ENCODE measurements at regions not wholly inside any gene's neighbourhood (a gene's known extent, or its start where the extent isn't known, plus 50 kb on each side); places are given as distances from the start of the nearest gene placed in this dataset.

- WGBS (ENCODE audit: low lambda C conversion rate): 63% methylated on average over 7 of the region's 7 CpGs
- no peaks in the 10 kb centered on the region for H3K79me2 ChIP-seq (ENCODE audit: insufficient read depth, low read length)
- ATAC-seq (no peak), FAIRE-seq (no peak), DNase-seq (ENCODE audit: low spot score) (no peak)
- in situ Hi-C loops (cut with HindIII; ENCODE audit: extremely low pct_ligation_motif_present, low pct_unique_long_range_greater_than_20kb) (no loop called here), intact Hi-C loops (cut with micrococcal nuclease; ENCODE audit: unreplicated experiment) (no loop called here)
- H3K27ac ChIP-seq (ENCODE audit: extremely low read length, insufficient read depth, low read length): no peak overlapping the region
- no TSS peak for BruUV-seq (replicated peaks)
- CTCF ChIA-PET (ENCODE audit: low intra/inter-chr PET ratio, low total read pairs): no interaction called here
- H2AFZ ChIP-seq (ENCODE audit: low read length): no peak overlapping the region
- H3K4me3 ChIP-seq (replicated peaks in 1 of 3; ENCODE audit: insufficient read depth in 1 of 3, low read depth in 2 of 3, low read length in 3 of 3): no peak overlapping the region
- H4K20me1 ChIP-seq (ENCODE audit: insufficient read depth, low read length): no peaks in the 10 kb centered on the region
- TF ChIP-seq MTERF4 (CRISPR knock-in tag; IDR thresholded peaks at IDR 0.05) (no peak), CAMTA2 (CRISPR knock-in tag; IDR thresholded peaks at IDR 0.05; ENCODE audit: borderline replicate concordance) (no peak), MED8 (CRISPR knock-in tag; IDR thresholded peaks at IDR 0.05; ENCODE audit: insufficient replicate concordance) (no peak), ZNF775 (CRISPR knock-in tag; IDR thresholded peaks at IDR 0.05; ENCODE audit: borderline replicate concordance) (no peak), GTF3A (CRISPR knock-in tag; conservative IDR thresholded peaks at IDR 0.05) (no peak), IRF2 (CRISPR knock-in tag; IDR thresholded peaks at IDR 0.05) (no peak)
- no peaks in the 10 kb centered on the region for H3K27me3 ChIP-seq (ENCODE audit: control insufficient read depth in 1 of 2, insufficient read depth in 2 of 2, low read length in 2 of 2)
- H3K4me1 ChIP-seq (ENCODE audit: insufficient read depth, low read length): peaks cover 17% of the 10 kb centered on the region
- no peak overlapping the region for H3K9ac ChIP-seq (ENCODE audit: insufficient read depth, low read depth, low read length)
- no peaks in the 10 kb centered on the region for H3K36me3 ChIP-seq (replicated peaks in 1 of 2; ENCODE audit: control insufficient read depth in 1 of 2, insufficient read depth in 2 of 2, low read length in 2 of 2)
- no peak overlapping the region for H3K4me2 ChIP-seq (ENCODE audit: low read depth, low read length)
- peaks cover 14% of the 10 kb centered on the region for H3K9me3 ChIP-seq (ENCODE audit: low read length)
- POLR2A ChIA-PET: no interaction called here
Measured at GRCh38 chr7:36777062-36777461, 52.8 kb upstream of the AOAH start.

- Histone ChIP-seq H3K27ac (ENCODE audit: extremely low read length, insufficient read depth, low read length) (no peak overlapping the region), H3K79me2 (ENCODE audit: insufficient read depth, low read length) (no peaks in the 10 kb centered on the region), H4K20me1 (ENCODE audit: insufficient read depth, low read length) (no peaks in the 10 kb centered on the region), H3K27me3 (ENCODE audit: control insufficient read depth in 1 of 2, insufficient read depth in 2 of 2, low read length in 2 of 2) (no peaks in the 10 kb centered on the region), H3K36me3 (replicated peaks in 1 of 2; ENCODE audit: control insufficient read depth in 1 of 2, insufficient read depth in 2 of 2, low read length in 2 of 2) (no peaks in the 10 kb centered on the region), H3K4me2 (ENCODE audit: low read depth, low read length) (no peak overlapping the region), H3K9ac (ENCODE audit: insufficient read depth, low read depth, low read length) (no peak overlapping the region), H3K4me3 (replicated peaks in 1 of 3; ENCODE audit: insufficient read depth in 1 of 3, low read depth in 2 of 3, low read length in 3 of 3) (no peak overlapping the region), H3K9me3 (ENCODE audit: low read length) (peaks cover 4% of the 10 kb centered on the region), H2AFZ (ENCODE audit: low read length) (no peak overlapping the region), H3K4me1 (ENCODE audit: insufficient read depth, low read length) (peaks cover 3% of the 10 kb centered on the region)
- BruUV-seq (replicated peaks): no TSS peak
- 83% methylated on average over 1 of the region's 1 CpG for WGBS (ENCODE audit: low lambda C conversion rate)
- FAIRE-seq (no peak), ATAC-seq (no peak), DNase-seq (ENCODE audit: low spot score) (no peak)
- ChIA-PET CTCF (ENCODE audit: low intra/inter-chr PET ratio, low total read pairs) (no interaction called here), POLR2A (no interaction called here)
- in situ Hi-C loops (cut with HindIII; ENCODE audit: extremely low pct_ligation_motif_present, low pct_unique_long_range_greater_than_20kb) (no loop called here), intact Hi-C loops (cut with micrococcal nuclease; ENCODE audit: unreplicated experiment) (no loop called here)
- TF ChIP-seq, protein P1, sequence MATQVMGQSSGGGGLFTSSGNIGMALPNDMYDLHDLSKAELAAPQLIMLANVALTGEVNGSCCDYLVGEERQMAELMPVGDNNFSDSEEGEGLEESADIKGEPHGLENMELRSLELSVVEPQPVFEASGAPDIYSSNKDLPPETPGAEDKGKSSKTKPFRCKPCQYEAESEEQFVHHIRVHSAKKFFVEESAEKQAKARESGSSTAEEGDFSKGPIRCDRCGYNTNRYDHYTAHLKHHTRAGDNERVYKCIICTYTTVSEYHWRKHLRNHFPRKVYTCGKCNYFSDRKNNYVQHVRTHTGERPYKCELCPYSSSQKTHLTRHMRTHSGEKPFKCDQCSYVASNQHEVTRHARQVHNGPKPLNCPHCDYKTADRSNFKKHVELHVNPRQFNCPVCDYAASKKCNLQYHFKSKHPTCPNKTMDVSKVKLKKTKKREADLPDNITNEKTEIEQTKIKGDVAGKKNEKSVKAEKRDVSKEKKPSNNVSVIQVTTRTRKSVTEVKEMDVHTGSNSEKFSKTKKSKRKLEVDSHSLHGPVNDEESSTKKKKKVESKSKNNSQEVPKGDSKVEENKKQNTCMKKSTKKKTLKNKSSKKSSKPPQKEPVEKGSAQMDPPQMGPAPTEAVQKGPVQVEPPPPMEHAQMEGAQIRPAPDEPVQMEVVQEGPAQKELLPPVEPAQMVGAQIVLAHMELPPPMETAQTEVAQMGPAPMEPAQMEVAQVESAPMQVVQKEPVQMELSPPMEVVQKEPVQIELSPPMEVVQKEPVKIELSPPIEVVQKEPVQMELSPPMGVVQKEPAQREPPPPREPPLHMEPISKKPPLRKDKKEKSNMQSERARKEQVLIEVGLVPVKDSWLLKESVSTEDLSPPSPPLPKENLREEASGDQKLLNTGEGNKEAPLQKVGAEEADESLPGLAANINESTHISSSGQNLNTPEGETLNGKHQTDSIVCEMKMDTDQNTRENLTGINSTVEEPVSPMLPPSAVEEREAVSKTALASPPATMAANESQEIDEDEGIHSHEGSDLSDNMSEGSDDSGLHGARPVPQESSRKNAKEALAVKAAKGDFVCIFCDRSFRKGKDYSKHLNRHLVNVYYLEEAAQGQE (IDR thresholded peaks at IDR 0.05; ENCODE audit: borderline replicate concordance in 1 of 2, low read depth in 1 of 2, low read length in 2 of 2): no peak
- TF ChIP-seq ZFP37 (CRISPR knock-in tag; IDR thresholded peaks at IDR 0.05; ENCODE audit: borderline replicate concordance) (no peak), ZNF292 (CRISPR knock-in tag; IDR thresholded peaks at IDR 0.05; ENCODE audit: borderline replicate concordance, low read depth) (no peak), ZNF264 (CRISPR knock-in tag; IDR thresholded peaks at IDR 0.05) (no peak), ZNF235 (CRISPR knock-in tag; IDR thresholded peaks at IDR 0.05; ENCODE audit: borderline replicate concordance) (no peak), SIN3B (IDR thresholded peaks at IDR 0.05; ENCODE audit: low read length) (no peak), SOX13 (IDR thresholded peaks at IDR 0.05) (no peak), SOX13 (CRISPR knock-in tag; conservative IDR thresholded peaks at IDR 0.05 in 1 of 2, IDR thresholded peaks at IDR 0.05 in 1 of 2) (no peak)
- TF ChIP-seq, protein P2, sequence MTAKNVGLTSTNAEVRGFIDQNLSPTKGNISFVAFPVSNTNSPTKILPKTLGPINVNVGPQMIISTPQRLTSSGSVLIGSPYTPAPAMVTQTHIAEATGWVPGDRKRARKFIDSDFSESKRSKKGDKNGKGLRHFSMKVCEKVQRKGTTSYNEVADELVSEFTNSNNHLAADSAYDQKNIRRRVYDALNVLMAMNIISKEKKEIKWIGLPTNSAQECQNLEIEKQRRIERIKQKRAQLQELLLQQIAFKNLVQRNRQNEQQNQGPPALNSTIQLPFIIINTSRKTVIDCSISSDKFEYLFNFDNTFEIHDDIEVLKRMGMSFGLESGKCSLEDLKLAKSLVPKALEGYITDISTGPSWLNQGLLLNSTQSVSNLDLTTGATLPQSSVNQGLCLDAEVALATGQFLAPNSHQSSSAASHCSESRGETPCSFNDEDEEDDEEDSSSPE (CRISPR knock-in tag; IDR thresholded peaks at IDR 0.05): no peak
Measured at GRCh38 chr7:36775676-36776075, 51.4 kb upstream of the AOAH start.

Measured in HepG2 (cell line).